Neural progenitor cell (in vitro differentiated cells): ENCODE measurements at regions not wholly inside any gene's neighbourhood (a gene's known extent, or its start where the extent isn't known, plus 50 kb on each side); places are given as distances from the start of the nearest gene placed in this dataset.

Source experiments
- DNase-seq: peaks from one replicate; pipeline ENCODE4 v3.0.0-alpha.2; 2016; ENCODE audit warnings: low spot score
- H2AFZ ChIP-seq: fragments of 200-600 bp; sonication (generic); replicated peaks from 2 replicates; pipeline ENCODE4 v1.6.1; 2016; ENCODE audit warnings: antibody characterized with exemption
- H3F3A ChIP-seq: fragments of 200-600 bp; sonication (generic); 2 replicates; pipeline ENCODE4 v1.6.1; 2016; ENCODE audit warnings: antibody characterized with exemption, low read depth
- H3K27ac ChIP-seq: fragments of 200-600 bp; sonication (generic); 2 replicates; pipeline ENCODE4 v1.5.1; 2016; ENCODE audit warnings: mild to moderate bottlenecking
- H3K27me3 ChIP-seq: fragments of 200-600 bp; sonication (generic); 2 replicates; pipeline ENCODE4 v1.6.1; 2016; ENCODE audit warnings: mild to moderate bottlenecking, moderate library complexity
- H3K36me3 ChIP-seq: fragments of 200-600 bp; sonication (generic); 2 replicates; pipeline ENCODE4 v1.5.1; 2016
- H3K4me1 ChIP-seq: fragments of 200-600 bp; sonication (generic); 2 replicates; pipeline ENCODE4 v1.6.1; 2016; ENCODE audit warnings: mixed run types
- H3K4me2 ChIP-seq: fragments of 200-600 bp; sonication (generic); 2 replicates; pipeline ENCODE4 v1.6.1; 2016
- H3K4me3 ChIP-seq: fragments of 200-600 bp; sonication (generic); 2 replicates; pipeline ENCODE4 v1.5.1; 2016
- H3K79me2 ChIP-seq: fragments of 200-600 bp; sonication (generic); 2 replicates; pipeline ENCODE4 v1.6.1; 2016; ENCODE audit warnings: low read depth
- H3K9ac ChIP-seq: fragments of 200-600 bp; sonication (generic); 2 replicates; pipeline ENCODE4 v1.6.1; 2016
- H3K9me3 ChIP-seq: fragments of 200-600 bp; sonication (generic); 2 replicates; pipeline ENCODE4 v1.5.1; 2016; ENCODE audit warnings: low read depth
- H4K20me1 ChIP-seq: fragments of 200-600 bp; sonication (generic); 2 replicates; pipeline ENCODE4 v1.6.1; 2016; ENCODE audit warnings: low read depth
- H3K27ac Mint-ChIP-seq: 3 replicates; pipeline ENCODE4 v1.8.0; 2021; ENCODE audit warnings: mixed read lengths
- H3K27me3 Mint-ChIP-seq: 2 replicates; pipeline ENCODE4 v1.8.0; 2022; ENCODE audit warnings: low read depth, mild to moderate bottlenecking, inconsistent platforms, moderate library complexity, mixed read lengths; ENCODE audit not compliant: insufficient read depth
- H3K36me3 Mint-ChIP-seq: 3 replicates; pipeline ENCODE4 v1.8.0; 2021; ENCODE audit warnings: mixed read lengths
- H3K4me1 Mint-ChIP-seq: 3 replicates; pipeline ENCODE4 v1.8.0; 2021; ENCODE audit warnings: mixed read lengths
- H3K4me3 Mint-ChIP-seq: 3 replicates; pipeline ENCODE4 v1.8.0; 2021; ENCODE audit warnings: mild to moderate bottlenecking, moderate library complexity, mixed read lengths
- H3K9me3 Mint-ChIP-seq: 3 replicates; pipeline ENCODE4 v1.8.0; 2020; ENCODE audit warnings: mixed read lengths
- EZH2 ChIP-seq: fragments of 200-600 bp; sonication (generic); IDR thresholded peaks from 2 replicates; pipeline ENCODE4 v1.6.1; 2017; ENCODE audit warnings: antibody characterized with exemption, mild to moderate bottlenecking, moderate library complexity
- EZH2phosphoT487 ChIP-seq: fragments of 200-600 bp; sonication (generic); IDR thresholded peaks from 2 replicates; pipeline ENCODE4 v1.6.1; 2017; ENCODE audit warnings: antibody characterized with exemption
- TF ChIP-seq, protein P1 (sequence below): fragments of 200-600 bp; sonication (generic); IDR thresholded peaks from 2 replicates; pipeline ENCODE4 v1.5.1; 2017; ENCODE audit warnings: antibody characterized with exemption, mild to moderate bottlenecking

DNA sequence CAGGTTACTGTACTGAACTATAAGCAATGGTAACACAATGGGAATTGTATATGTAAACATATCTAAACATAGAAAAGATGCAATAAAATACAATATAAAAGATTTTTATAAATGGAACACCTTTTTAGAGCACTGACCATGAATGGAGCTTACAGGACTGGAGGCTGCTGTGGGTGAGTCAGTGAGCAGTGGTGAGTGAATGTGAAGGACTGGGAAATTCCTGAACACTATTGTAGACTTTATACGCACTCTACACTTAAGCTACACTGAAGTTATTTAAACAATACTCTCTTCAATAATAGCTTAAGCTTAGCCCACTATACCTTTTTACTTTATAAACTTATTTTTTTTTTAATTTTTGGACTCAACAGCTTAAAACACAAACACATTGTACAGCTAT lies 313.5 kb downstream of the KCNC2 start:
- Histone ChIP-seq H3K79me2 (no peaks in the 10 kb centered on the region), H3F3A (no peaks in the 10 kb centered on the region), H3K4me3 (no peak overlapping the region), H3K4me1 (no peaks in the 10 kb centered on the region), H3K36me3 (no peaks in the 10 kb centered on the region), H3K9ac (no peak overlapping the region), H4K20me1 (no peaks in the 10 kb centered on the region), H3K9me3 (no peaks in the 10 kb centered on the region), H2AFZ (no peak overlapping the region), H3K27me3 (no peaks in the 10 kb centered on the region), H3K27ac (no peak overlapping the region), H3K4me2 (no peak overlapping the region)
- H3K36me3 Mint-ChIP-seq, result no peaks in the 10 kb centered on the region
- DNase-seq, result no peak
- H3K4me3 Mint-ChIP-seq, result no peak overlapping the region
- H3K27ac Mint-ChIP-seq, result no peak overlapping the region
- H3K4me1 Mint-ChIP-seq, result peaks cover 13% of the 10 kb centered on the region
- no peaks in the 10 kb centered on the region for H3K27me3 Mint-ChIP-seq
- TF ChIP-seq EZH2phosphoT487 (no peak), EZH2 (no peak)
- TF ChIP-seq, protein P1, sequence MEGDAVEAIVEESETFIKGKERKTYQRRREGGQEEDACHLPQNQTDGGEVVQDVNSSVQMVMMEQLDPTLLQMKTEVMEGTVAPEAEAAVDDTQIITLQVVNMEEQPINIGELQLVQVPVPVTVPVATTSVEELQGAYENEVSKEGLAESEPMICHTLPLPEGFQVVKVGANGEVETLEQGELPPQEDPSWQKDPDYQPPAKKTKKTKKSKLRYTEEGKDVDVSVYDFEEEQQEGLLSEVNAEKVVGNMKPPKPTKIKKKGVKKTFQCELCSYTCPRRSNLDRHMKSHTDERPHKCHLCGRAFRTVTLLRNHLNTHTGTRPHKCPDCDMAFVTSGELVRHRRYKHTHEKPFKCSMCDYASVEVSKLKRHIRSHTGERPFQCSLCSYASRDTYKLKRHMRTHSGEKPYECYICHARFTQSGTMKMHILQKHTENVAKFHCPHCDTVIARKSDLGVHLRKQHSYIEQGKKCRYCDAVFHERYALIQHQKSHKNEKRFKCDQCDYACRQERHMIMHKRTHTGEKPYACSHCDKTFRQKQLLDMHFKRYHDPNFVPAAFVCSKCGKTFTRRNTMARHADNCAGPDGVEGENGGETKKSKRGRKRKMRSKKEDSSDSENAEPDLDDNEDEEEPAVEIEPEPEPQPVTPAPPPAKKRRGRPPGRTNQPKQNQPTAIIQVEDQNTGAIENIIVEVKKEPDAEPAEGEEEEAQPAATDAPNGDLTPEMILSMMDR, result no peak
- H3K9me3 Mint-ChIP-seq, result no peaks in the 10 kb centered on the region

DNA sequence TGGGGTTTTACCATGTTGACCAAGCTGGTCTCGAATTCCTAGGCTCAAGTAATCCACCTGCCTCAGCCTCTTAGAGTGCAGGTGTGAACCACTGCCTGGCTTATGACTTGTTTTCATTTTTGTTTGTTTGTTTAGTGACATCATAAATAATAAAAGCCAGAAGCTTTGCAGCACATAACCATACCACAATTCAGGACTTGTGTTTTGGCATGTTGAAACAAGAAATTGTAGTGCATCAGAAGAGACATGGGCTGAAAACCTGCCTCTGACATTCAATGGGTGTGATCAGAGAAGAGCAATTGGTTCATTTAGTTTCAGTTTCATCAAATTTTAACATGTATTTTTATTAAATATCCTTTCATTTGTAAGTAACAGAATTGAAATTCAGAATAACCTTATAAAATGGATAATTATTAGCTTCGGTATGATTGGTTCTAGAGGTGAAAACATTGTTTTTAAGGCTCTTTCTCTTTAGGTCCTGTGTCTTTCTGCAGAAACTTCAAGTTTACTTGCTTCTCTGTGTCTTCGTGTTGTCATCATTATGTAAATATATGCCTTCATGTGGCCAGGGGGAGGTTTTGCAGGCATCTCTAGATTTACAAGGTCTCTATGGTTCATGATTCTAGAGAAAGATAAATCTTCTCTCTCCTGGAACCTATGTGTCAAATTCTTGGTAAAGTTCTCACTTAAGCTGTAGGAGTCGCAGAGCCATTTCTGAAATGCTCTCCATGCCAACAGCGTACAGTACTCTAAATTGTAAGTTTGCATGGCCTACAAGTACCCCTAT lies 312.0 kb downstream of the KCNC2 start:
- H3K4me3 Mint-ChIP-seq, result no peak overlapping the region
- no peak overlapping the region for H3K27ac Mint-ChIP-seq
- Histone ChIP-seq H4K20me1 (no peaks in the 10 kb centered on the region), H3K4me3 (no peak overlapping the region), H3K9me3 (no peaks in the 10 kb centered on the region), H3K79me2 (no peaks in the 10 kb centered on the region), H2AFZ (no peak overlapping the region), H3K4me1 (no peaks in the 10 kb centered on the region), H3F3A (no peaks in the 10 kb centered on the region), H3K27ac (no peak overlapping the region), H3K4me2 (no peak overlapping the region), H3K27me3 (no peaks in the 10 kb centered on the region), H3K36me3 (no peaks in the 10 kb centered on the region), H3K9ac (no peak overlapping the region)
- TF ChIP-seq EZH2phosphoT487, result no peak
- TF ChIP-seq, protein P1, result no peak
- no peak for TF ChIP-seq EZH2
- no peak for DNase-seq
- H3K4me1 Mint-ChIP-seq, result peaks cover 13% of the 10 kb centered on the region
- no peaks in the 10 kb centered on the region for H3K27me3 Mint-ChIP-seq
- H3K36me3 Mint-ChIP-seq, result no peaks in the 10 kb centered on the region
- no peaks in the 10 kb centered on the region for H3K9me3 Mint-ChIP-seq

DNA sequence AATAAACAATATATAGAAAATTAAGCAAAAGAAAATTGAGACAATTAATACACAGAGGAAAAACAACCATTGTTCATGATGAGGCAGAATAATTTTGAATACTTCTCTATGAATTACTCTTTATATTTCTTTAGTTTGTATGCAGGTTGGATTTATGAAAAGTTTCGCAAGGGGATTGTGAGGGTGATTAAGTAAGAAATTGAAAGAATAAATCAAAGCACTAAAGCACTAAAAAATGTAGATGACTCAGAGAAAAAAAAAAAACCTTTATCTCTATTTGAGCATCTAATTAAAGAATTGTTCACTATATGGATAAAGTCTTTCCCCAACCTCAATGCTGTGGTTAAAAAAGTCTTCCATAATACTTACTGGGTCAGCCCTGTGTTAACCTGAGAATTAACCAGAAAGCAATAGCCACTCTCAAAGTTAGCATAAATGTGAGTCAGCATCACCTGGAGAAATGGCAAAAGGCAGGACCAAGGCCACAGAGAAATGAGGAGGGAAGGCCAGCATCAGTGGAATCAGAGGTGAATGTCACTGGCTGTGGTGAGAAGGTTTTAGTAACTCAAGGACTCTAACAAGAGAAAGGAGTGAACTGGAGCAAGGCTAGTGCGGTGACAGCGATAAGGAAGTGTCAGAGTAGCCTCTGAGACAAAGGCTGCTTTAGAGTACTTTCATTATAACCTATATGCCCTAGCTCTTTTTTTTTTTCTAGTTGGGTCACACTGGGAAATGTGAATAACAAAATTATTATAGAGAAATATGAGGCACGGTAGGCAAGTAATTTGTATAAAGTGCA lies 310.4 kb downstream of the KCNC2 start:
- Mint-ChIP-seq H3K27me3 (no peaks in the 10 kb centered on the region), H3K4me1 (peaks cover 13% of the 10 kb centered on the region), H3K4me3 (no peak overlapping the region), H3K36me3 (no peaks in the 10 kb centered on the region), H3K27ac (no peak overlapping the region), H3K9me3 (no peaks in the 10 kb centered on the region)
- H3K27me3 ChIP-seq, result no peaks in the 10 kb centered on the region
- no peak overlapping the region for H3K4me3 ChIP-seq
- TF ChIP-seq, protein P1, result no peak
- no peak for DNase-seq
- H4K20me1 ChIP-seq, result no peaks in the 10 kb centered on the region
- no peak overlapping the region for H3K9ac ChIP-seq
- no peak overlapping the region for H3K27ac ChIP-seq
- no peak overlapping the region for H2AFZ ChIP-seq
- H3K79me2 ChIP-seq, result no peaks in the 10 kb centered on the region
- H3F3A ChIP-seq, result no peaks in the 10 kb centered on the region
- H3K4me2 ChIP-seq, result no peak overlapping the region
- H3K9me3 ChIP-seq, result no peaks in the 10 kb centered on the region
- H3K4me1 ChIP-seq, result no peaks in the 10 kb centered on the region
- no peaks in the 10 kb centered on the region for H3K36me3 ChIP-seq
